ENCODE measurements at regions not wholly inside any gene's neighbourhood (a gene's known extent, or its start where the extent isn't known, plus 50 kb on each side); places are given as distances from the start of the nearest gene placed in this dataset.

DNA sequence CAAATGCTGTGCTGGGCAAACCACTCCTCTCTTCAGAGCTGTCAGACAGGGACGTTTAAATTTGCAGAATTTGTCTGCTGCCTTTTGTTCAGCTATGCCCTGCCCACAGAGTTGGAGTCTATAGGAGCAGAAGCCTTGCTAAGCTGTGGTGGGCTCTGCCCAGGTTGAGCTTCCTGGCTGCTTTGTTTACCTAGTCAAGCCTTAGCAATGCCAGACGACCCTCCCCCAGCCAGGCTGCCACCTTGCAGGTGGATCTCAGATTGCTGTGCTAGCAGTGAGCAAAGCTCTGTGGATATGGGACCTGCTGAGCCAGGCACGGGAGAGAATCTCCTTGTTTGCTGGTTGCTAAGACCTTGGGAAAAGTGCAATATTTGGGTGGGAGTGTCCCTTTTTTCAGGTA lies 314.9 kb downstream of the NNT start:
- TF ChIP-seq, protein P1, sequence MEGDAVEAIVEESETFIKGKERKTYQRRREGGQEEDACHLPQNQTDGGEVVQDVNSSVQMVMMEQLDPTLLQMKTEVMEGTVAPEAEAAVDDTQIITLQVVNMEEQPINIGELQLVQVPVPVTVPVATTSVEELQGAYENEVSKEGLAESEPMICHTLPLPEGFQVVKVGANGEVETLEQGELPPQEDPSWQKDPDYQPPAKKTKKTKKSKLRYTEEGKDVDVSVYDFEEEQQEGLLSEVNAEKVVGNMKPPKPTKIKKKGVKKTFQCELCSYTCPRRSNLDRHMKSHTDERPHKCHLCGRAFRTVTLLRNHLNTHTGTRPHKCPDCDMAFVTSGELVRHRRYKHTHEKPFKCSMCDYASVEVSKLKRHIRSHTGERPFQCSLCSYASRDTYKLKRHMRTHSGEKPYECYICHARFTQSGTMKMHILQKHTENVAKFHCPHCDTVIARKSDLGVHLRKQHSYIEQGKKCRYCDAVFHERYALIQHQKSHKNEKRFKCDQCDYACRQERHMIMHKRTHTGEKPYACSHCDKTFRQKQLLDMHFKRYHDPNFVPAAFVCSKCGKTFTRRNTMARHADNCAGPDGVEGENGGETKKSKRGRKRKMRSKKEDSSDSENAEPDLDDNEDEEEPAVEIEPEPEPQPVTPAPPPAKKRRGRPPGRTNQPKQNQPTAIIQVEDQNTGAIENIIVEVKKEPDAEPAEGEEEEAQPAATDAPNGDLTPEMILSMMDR (conservative IDR thresholded peaks at IDR 0.05 in 1 of 2, IDR thresholded peaks at IDR 0.05 in 1 of 2; ENCODE audit: extremely low read depth in 1 of 2, insufficient read depth in 1 of 2, low read depth in 1 of 2, low read length in 2 of 2), result no peak
- no peak for TF ChIP-seq EZH2 (IDR thresholded peaks at IDR 0.05; ENCODE audit: borderline replicate concordance, low read length)
